GM21447 (cell line): ENCODE measurements at regions not wholly inside any gene's neighbourhood (a gene's known extent, or its start where the extent isn't known, plus 50 kb on each side); places are given as distances from the start of the nearest gene placed in this dataset.
"Not testable (repeated sequence)": the region's sequence is repeated elsewhere in the genome, so short reads cannot be mapped to it uniquely, and the experiment has no call there.

Source experiments
- ATAC-seq: cut with Tn5 transposase; IDR thresholded peaks from one replicate; pipeline ENCODE4 v1.9.1; 2021; ENCODE audit not compliant: unreplicated experiment

DNA sequence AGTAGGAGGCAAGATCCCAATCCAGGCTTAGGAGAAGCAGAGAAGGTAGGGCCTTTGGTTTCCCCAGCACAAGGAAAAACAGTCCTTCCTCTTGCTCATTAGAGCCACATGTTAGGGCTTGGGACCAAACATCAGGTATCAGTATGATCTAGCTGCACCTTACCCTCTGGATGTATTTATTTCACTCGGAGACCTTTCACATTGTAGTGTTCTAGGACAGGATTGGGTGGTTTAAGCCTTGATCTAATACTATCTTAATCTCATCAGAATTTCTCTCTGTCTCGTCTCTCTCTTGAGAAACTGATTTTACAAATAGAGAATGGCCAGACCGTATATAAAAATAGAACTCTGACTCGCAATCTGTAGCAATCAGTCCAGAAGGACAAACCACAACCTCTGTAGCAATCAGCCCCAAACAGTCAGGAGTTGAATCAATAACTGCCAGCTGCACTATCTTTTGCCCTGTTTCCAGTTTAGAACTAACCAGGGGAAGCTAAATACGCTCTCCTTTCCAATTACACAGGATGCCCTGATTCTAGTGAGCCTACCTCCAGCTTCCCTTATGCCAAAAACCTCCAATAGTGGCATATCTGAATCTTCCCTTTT is 207.1 kb downstream of the TDRD15 start:
- no peak for ATAC-seq

GRCh38 chr2:21331625-21332370 is 208.0 kb downstream of the TDRD15 start:
- no peak for ATAC-seq

- ATAC-seq = no peak
Observed at GRCh38 chr2:21332993-21333625, 209.3 kb downstream of the TDRD15 start.

DNA sequence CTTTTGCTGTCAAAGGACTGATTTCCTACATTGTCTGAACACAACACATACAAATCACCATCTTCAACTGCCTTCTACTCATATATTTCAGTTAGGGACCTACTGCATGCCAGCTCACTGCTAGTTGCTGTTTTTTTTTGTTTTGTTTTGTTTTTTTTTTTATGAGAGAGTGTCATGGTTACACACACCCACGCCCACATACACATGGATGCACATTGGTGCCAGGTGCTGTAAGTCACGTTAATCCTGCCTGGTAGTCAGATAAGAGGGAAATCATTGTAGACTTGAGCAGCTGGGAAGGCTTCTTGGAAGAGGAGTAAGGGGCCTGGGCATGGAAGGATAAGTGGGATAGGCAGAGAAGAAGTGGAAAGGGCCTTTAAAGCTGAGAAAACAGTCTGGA is 209.9 kb downstream of the TDRD15 start:
- ATAC-seq = no peak

DNA sequence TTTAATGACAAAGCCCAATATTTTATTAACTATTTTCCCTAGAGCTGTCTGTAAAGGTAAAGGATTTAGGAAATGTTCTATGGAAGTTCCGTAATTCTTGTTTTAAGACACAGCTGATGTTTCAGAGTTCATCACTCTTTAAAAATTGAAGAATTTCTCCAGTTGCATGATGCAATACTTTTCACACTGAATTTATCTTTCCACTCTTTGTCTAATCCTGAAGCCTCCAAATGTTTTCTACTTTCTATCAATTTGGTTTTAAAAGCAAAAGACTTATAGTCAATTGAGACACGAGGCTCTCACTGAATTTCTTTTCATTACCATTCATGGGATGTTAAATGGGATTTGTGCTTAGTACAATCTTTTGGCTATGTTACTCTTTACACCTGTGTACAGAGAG is 223.2 kb downstream of the TDRD15 start:
- ATAC-seq = no peak

DNA sequence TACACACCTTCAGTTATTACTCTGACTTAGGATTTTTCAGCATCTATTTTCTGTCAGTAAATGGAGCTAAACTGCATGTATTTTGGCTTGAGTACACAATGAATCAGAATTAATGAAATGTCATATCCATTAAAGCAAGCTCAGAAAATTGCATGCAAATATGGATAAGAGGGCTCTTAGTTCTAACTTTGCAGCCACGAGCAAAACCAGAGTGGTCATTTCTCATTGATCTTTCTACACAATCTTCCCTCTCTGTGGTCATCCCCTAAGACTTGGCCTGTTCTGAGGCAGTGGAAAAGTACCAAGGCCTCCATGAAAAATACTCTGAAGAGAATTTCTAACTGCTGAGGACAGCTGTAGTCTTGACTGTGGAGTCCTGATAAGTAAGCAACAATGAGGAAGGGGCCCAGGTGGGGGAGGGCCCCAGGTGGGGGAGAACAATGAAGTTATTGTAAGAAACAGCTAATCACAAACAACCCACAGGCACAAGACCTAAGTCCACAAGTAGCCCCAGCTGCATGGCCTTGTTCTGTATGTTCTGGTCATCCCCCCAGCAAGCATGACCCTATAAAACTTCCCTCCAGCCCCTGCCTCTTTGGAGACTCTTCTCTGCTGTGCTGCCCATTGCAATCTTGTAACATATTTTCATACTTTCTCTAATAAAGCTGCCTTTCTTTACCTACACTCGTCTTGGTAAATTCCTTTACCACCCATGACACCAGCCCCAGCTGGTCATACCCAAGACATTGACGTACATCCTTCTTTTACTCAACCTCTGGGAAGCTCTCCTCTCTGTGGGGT is 230.3 kb downstream of the TDRD15 start:
- no peak for ATAC-seq

- no peak for ATAC-seq
Observed at GRCh38 chr2:21356086-21356856, 232.5 kb downstream of the TDRD15 start.

DNA sequence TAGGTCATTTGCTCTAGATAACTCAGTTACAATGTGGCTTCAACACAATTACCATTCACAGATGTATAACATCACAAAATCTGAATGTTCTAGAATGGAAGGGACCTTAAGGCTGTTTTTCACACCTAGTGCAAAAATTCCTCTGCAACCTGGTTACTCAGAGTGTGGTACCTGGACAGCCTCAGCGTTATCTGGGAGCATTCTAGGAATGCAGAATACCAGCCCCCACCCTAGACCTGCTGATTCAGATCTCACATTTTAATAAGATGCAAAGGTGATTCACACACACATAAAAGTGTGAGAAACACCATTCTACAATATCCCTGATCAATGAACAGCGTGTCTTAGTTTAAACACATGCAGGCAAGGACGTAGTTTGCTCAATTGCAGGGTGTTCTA is 233.1 kb downstream of the TDRD15 start:
- ATAC-seq = no peak

GRCh38 chr2:21358976-21359375 is 235.2 kb downstream of the TDRD15 start:
- no peak for ATAC-seq

- ATAC-seq = no peak
Observed at GRCh38 chr2:21361384-21361783, 237.6 kb downstream of the TDRD15 start.

GRCh38 chr2:21361957-21362486 is 238.3 kb downstream of the TDRD15 start:
- ATAC-seq = no peak

DNA sequence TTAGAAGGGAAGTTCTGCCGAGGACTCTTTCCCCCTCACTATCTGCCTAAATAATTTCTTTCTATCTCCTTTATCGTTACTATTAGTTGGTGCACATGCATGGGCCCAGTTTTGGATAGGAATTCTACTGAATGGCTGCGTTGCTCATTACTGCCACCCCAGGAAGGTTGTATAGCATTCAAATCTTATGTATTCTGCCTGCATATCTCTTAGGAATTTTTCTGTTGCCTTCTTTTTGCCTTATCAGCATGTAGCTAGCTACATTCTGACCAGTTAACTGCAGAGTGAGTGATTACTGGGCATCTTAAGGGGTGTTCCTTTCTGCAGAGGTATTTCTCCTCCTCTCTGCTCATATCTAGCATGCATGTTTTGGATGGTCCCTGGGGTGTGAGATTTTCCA is 239.6 kb downstream of the TDRD15 start:
- no peak for ATAC-seq

- no peak for ATAC-seq
Observed at GRCh38 chr2:21367421-21367820, 243.7 kb downstream of the TDRD15 start.

- no peak for ATAC-seq
Observed at GRCh38 chr2:21369787-21370186, 246.0 kb downstream of the TDRD15 start.

- no peak for ATAC-seq
Observed at GRCh38 chr2:21371499-21372003, 247.8 kb downstream of the TDRD15 start.

- ATAC-seq = no peak
Observed at GRCh38 chr2:21372654-21373053, 248.9 kb downstream of the TDRD15 start.

DNA sequence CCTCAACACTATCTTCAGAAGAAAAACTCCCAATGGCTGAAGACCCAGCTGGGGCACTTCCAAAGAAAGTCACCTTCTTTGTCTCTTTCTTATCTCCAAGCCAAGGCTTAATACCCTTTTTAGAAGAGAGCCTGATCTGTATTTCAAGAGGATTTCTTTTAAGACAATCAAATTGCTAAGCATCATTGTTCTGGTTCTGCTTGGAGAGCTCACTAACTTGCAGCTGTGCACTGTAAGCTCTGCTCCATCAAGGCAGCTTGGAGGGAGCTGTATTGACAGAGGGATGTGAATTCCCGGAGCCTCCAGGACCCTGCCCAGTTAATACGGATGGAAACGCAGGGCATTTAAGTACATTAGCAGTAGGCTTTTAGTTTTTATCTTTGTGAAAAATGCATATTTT is 253.1 kb downstream of the TDRD15 start:
- ATAC-seq = no peak

DNA sequence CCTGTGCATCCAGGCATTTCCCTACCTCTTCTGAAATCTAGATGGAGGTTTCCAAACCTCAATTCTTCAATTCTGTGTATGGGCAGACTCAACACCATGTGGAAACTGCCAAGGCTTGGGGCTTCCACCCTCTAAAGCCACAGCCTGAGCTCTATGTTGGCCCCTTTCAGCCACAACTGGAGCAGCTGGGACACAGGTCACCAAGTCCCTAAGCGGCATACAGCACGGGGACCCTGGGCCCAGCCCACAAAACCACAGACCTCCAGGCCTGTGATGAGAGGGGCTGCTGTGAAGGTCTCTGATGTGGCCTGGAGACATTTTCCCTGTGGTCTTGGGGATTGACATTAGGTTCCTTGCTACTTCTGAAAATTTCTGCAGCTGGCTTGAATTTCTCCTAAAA is 255.4 kb downstream of the TDRD15 start:
- no peak for ATAC-seq

DNA sequence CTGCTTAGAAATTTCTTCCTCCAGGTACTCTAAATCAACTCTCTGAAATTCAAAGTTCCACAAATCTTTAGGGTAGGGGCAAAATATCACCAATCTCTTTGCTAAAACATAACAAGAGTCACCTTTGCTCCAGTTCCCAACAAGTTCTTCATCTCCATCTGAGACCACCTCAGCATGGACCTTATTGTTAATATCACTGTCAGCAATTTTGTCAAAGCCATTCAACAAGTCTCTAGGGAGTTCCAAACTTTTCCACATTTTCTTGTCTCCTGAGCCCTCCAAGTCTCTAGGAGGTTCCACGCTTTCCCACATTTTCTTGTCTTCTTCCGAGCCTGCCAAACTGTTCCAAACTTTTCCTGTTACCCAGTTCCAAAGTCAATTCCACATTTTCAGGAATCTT is 255.9 kb downstream of the TDRD15 start:
- not testable (repeated sequence) for ATAC-seq

DNA sequence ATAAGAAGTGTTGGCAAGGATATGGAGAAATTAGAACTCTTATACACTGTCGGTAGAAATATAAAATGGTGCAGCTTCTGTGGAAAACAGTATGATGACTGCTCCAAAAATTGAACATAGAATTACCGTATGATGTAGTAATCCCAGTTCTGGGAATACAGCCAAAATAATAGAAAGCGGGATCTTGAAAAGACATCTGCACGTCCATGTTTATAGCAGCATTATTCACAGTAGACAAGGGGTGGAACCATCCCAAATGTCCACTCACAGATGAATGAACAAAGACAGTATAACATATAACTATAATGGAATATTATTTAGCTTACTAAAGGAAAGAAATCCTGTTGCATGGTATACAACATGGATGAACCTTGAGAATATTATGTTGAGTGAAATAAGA is 257.7 kb downstream of the TDRD15 start:
- ATAC-seq = no peak
